ENCODE measurements at regions not wholly inside any gene's neighbourhood (a gene's known extent, or its start where the extent isn't known, plus 50 kb on each side); places are given as distances from the start of the nearest gene placed in this dataset.

DNA sequence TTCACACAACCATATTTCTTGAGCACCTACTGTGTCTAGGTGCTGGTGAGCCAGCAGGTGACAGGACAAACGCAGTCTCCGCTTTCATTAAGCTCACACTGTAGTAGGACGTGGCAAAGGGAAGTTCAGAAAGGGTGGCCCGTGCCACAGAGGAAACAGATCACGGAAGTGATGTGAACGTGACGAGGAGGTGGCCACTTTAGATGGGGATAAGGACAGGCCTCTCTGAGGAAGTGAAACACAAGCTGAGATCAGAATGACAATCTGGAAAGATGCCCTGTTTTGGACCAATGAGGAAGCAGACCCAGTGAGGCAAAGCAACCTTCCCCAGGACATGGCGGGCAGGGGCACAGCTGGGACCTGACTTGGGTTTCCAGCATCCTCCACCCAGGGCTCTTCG lies 127.4 kb upstream of the PRMT8 start:
- no peak for TF ChIP-seq POLR2A (IDR thresholded peaks at IDR 0.05)
- TF ChIP-seq, protein P1, sequence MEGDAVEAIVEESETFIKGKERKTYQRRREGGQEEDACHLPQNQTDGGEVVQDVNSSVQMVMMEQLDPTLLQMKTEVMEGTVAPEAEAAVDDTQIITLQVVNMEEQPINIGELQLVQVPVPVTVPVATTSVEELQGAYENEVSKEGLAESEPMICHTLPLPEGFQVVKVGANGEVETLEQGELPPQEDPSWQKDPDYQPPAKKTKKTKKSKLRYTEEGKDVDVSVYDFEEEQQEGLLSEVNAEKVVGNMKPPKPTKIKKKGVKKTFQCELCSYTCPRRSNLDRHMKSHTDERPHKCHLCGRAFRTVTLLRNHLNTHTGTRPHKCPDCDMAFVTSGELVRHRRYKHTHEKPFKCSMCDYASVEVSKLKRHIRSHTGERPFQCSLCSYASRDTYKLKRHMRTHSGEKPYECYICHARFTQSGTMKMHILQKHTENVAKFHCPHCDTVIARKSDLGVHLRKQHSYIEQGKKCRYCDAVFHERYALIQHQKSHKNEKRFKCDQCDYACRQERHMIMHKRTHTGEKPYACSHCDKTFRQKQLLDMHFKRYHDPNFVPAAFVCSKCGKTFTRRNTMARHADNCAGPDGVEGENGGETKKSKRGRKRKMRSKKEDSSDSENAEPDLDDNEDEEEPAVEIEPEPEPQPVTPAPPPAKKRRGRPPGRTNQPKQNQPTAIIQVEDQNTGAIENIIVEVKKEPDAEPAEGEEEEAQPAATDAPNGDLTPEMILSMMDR (IDR thresholded peaks at IDR 0.05): no peak
- WGBS, 2 donors: 77 to 96% methylated on average over 6 to 8 of the region's 9 CpGs
- peaks cover 0 to 87% (median 7%) of the 10 kb centered on the region in 4 donors for H3K27me3 ChIP-seq

GRCh38 chr12:3364226-3364625 lies 126.8 kb upstream of the PRMT8 start:
- DNase-seq: no peak
- H3K27ac ChIP-seq: no peak overlapping the region
- no peaks in the 10 kb centered on the region for H3K9me3 ChIP-seq
- no peaks in the 10 kb centered on the region for H3K36me3 ChIP-seq
- H3K4me3 ChIP-seq: no peak overlapping the region
- intact Hi-C loops (cut with DNase I): no loop called here
- TF ChIP-seq, protein P1 (IDR thresholded peaks at IDR 0.05): no peak
- TF ChIP-seq POLR2A (IDR thresholded peaks at IDR 0.05): no peak
- peaks cover 0 to 14% (median 6%) of the 10 kb centered on the region in 3 donors for H3K4me1 ChIP-seq
- peaks cover 0 to 86% (median 7%) of the 10 kb centered on the region in 4 donors for H3K27me3 ChIP-seq
- 71 to 83% methylated on average over 3 to 5 of the region's 5 CpGs for WGBS, 2 donors

More for the DNA sequence above, 127.4 kb upstream of the PRMT8 start:
- Histone ChIP-seq H3K4me3 (no peak overlapping the region), H3K9me3 (no peaks in the 10 kb centered on the region), H3K36me3 (no peaks in the 10 kb centered on the region), H3K4me1 (peaks cover 0 to 14% (median 6%) of the 10 kb centered on the region in 3 donors), H3K27ac (no peak overlapping the region)
- no peak for DNase-seq
- intact Hi-C loops (cut with DNase I): no loop called here

DNA sequence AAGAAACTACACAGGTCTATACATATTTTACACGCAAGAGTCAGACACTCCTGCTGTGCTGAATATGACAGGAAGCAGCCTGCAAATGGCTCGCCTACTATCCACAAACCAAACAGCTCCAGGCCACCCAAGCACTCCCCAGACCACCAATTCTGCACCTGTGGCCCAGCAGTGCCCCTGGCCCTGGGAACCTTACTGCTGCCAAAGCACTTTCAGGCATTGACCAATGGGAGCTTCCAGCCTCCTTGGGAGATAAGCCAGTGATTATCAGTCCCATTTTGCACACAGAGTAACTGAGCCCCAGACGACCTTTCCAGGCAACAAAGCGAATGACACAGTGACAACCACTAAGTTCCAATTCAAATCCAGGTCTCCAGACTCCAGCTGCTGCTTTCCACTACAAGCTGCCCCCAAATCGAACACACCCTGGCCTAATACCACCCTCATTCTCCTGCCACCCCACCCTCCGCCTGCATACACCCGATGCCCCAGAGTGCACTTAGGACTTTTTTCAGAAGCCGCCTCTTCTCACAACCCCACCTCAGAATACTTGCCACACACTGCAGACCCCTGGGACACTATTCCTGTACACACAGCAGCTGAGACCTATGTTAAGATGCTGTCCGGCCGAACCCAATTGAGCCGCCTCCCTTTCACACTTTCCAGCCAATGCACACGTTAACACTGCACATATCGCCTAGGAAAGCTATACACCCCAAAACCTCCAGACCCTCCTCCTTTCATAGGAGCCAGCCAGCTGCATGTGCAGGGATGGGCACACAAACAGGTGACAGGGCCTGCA lies 126.1 kb upstream of the PRMT8 start:
- no peaks in the 10 kb centered on the region for H3K36me3 ChIP-seq
- TF ChIP-seq POLR2A (IDR thresholded peaks at IDR 0.05): no peak
- TF ChIP-seq, protein P1 (IDR thresholded peaks at IDR 0.05): no peak
- no peak overlapping the region for H3K27ac ChIP-seq
- DNase-seq: no peak
- WGBS, 2 donors: 64 to 68% methylated on average over 11 of the region's 13 CpGs
- intact Hi-C loops (cut with DNase I): no loop called here
- H3K4me1 ChIP-seq: peaks cover 0 to 14% (median 6%) of the 10 kb centered on the region in 3 donors
- H3K27me3 ChIP-seq: peaks cover 0 to 87% (median 7%) of the 10 kb centered on the region in 4 donors
- peak overlapping the region in 1 of 4 donors; percentile 65 for H3K4me3 ChIP-seq
- H3K9me3 ChIP-seq: no peaks in the 10 kb centered on the region

GRCh38 chr12:3365463-3366411 lies 125.3 kb upstream of the PRMT8 start:
- peaks cover 0 to 92% (median 7%) of the 10 kb centered on the region in 4 donors for H3K27me3 ChIP-seq
- peaks cover 0 to 14% (median 6%) of the 10 kb centered on the region in 3 donors for H3K4me1 ChIP-seq
- no peaks in the 10 kb centered on the region for H3K9me3 ChIP-seq
- TF ChIP-seq, protein P1 (IDR thresholded peaks at IDR 0.05): peak in 1 of 6 experiments; percentile 6
- TF ChIP-seq POLR2A (IDR thresholded peaks at IDR 0.05): no peak
- DNase-seq: no peak
- WGBS, 2 donors: 6 to 10% methylated on average over 6 to 8 of the region's 87 CpGs
- peak overlapping the region; percentile 15 to 65 (median 32) for H3K4me3 ChIP-seq
- H3K36me3 ChIP-seq: no peaks in the 10 kb centered on the region
- H3K27ac ChIP-seq: no peak overlapping the region
- intact Hi-C loops (cut with DNase I): no loop called here

All from esophagus squamous epithelium (tissue), 5 donors.